NT2/D1 (cell line): ENCODE measurements at regions not wholly inside any gene's neighbourhood (a gene's known extent, or its start where the extent isn't known, plus 50 kb on each side); places are given as distances from the start of the nearest gene placed in this dataset.

ENCODE experiments used
- SUZ12 ChIP-seq: IDR thresholded peaks from 2 replicates; pipeline ENCODE4 v1.6.1; 2011; ENCODE audit not compliant: insufficient read length, insufficient read depth; ENCODE audit errors: extremely low read depth
- ZNF274 ChIP-seq: IDR thresholded peaks from 2 replicates; pipeline ENCODE4 v1.6.1; 2011; ENCODE audit warnings: mild to moderate bottlenecking, low read depth, low read length

- TF ChIP-seq ZNF274 (no peak), SUZ12 (no peak)
Observed at GRCh38 chr3:23017801-23018200, 185.3 kb upstream of the UBE2E2 start.
